ENCODE measurements at regions not wholly inside any gene's neighbourhood (a gene's known extent, or its start where the extent isn't known, plus 50 kb on each side); places are given as distances from the start of the nearest gene placed in this dataset.

DNA sequence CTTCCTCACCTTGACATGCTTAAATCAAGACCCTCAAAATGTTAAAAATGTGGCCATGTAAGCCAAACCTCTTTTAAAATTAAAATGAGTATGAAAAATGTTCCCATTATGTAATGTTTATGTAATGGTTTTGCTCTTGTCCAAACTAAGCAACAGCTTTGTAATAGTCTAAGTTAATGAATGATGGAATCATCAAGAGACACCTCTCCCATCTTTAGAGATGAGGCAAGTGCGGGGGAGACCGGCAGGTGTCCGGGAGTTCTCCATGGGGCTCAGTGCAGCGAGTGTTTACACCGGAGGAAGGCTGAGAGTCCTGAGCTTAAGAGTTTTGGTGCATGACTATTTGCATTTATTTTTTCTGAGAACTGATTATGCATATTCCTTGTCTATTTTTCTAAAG, 384.9 kb upstream of the RNF32 start:
- no peak overlapping the region for H3K27ac ChIP-seq (ENCODE audit: low read depth, low read length, poor library complexity, severe bottlenecking)
- no peaks in the 10 kb centered on the region for H3K36me3 ChIP-seq (ENCODE audit: insufficient read depth, low read length, poor library complexity, severe bottlenecking)
- no peaks in the 10 kb centered on the region for H3K4me1 ChIP-seq (ENCODE audit: insufficient read depth, low read length, poor library complexity, severe bottlenecking)
- CTCF ChIA-PET, result no interaction called here
- no TSS peak for BruUV-seq (replicated peaks)
- H3K4me3 ChIP-seq (ENCODE audit: low read depth, low read length, poor library complexity, severe bottlenecking), result no peak overlapping the region
- intact Hi-C loops (cut with micrococcal nuclease; ENCODE audit: unreplicated experiment), result no loop called here
- TF ChIP-seq, protein P1, sequence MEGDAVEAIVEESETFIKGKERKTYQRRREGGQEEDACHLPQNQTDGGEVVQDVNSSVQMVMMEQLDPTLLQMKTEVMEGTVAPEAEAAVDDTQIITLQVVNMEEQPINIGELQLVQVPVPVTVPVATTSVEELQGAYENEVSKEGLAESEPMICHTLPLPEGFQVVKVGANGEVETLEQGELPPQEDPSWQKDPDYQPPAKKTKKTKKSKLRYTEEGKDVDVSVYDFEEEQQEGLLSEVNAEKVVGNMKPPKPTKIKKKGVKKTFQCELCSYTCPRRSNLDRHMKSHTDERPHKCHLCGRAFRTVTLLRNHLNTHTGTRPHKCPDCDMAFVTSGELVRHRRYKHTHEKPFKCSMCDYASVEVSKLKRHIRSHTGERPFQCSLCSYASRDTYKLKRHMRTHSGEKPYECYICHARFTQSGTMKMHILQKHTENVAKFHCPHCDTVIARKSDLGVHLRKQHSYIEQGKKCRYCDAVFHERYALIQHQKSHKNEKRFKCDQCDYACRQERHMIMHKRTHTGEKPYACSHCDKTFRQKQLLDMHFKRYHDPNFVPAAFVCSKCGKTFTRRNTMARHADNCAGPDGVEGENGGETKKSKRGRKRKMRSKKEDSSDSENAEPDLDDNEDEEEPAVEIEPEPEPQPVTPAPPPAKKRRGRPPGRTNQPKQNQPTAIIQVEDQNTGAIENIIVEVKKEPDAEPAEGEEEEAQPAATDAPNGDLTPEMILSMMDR (conservative IDR thresholded peaks at IDR 0.05; ENCODE audit: low read depth, low read length), result no peak
- TF ChIP-seq EZH2 (IDR thresholded peaks at IDR 0.05; ENCODE audit: borderline replicate concordance, low read depth, low read length, poor library complexity, severe bottlenecking), result no peak
- peaks cover 73% of the 10 kb centered on the region for H3K27me3 ChIP-seq (replicated peaks; ENCODE audit: insufficient read depth, low read depth, low read length, poor library complexity)
- POLR2A ChIA-PET (ENCODE audit: low non-redundant PET), result no interaction called here
- no peak for DNase-seq (ENCODE audit: low spot score)
- no peaks in the 10 kb centered on the region for H3K9me3 ChIP-seq (ENCODE audit: low read depth, low read length, poor library complexity, severe bottlenecking)

DNA sequence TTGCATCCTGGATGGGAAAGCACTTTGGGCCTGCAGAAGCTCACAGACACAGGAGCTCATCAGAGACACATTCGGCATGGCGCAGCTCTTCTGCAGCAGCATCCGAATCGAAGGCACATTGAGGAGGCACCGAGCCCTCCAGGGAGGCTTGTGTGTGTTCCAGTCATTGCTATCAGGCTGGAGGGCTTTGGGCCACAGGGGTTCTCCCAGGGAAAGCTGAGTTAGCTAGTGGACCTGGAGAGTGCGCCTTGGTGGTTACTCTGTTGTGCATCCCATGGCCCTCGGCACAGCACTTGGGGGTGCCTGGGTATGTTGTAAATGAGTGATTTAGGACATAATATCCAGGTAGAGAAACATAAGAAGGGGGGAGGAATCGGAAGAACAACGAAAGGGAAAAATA, 388.7 kb upstream of the RNF32 start:
- H3K27ac ChIP-seq (ENCODE audit: low read depth, low read length, poor library complexity, severe bottlenecking), result no peak overlapping the region
- no peaks in the 10 kb centered on the region for H3K4me1 ChIP-seq (ENCODE audit: insufficient read depth, low read length, poor library complexity, severe bottlenecking)
- TF ChIP-seq, protein P1 (conservative IDR thresholded peaks at IDR 0.05; ENCODE audit: low read depth, low read length), result no peak
- TF ChIP-seq EZH2 (IDR thresholded peaks at IDR 0.05; ENCODE audit: borderline replicate concordance, low read depth, low read length, poor library complexity, severe bottlenecking), result no peak
- ChIA-PET CTCF (no interaction called here), POLR2A (ENCODE audit: low non-redundant PET) (no interaction called here)
- BruUV-seq (replicated peaks), result no TSS peak
- DNase-seq (ENCODE audit: low spot score), result no peak
- H3K36me3 ChIP-seq (ENCODE audit: insufficient read depth, low read length, poor library complexity, severe bottlenecking), result no peaks in the 10 kb centered on the region
- H3K9me3 ChIP-seq (ENCODE audit: low read depth, low read length, poor library complexity, severe bottlenecking), result no peaks in the 10 kb centered on the region
- H3K4me3 ChIP-seq (ENCODE audit: low read depth, low read length, poor library complexity, severe bottlenecking), result no peak overlapping the region
- peaks cover 64% of the 10 kb centered on the region for H3K27me3 ChIP-seq (replicated peaks; ENCODE audit: insufficient read depth, low read depth, low read length, poor library complexity)
- intact Hi-C loops (cut with micrococcal nuclease; ENCODE audit: unreplicated experiment), result no loop called here

DNA sequence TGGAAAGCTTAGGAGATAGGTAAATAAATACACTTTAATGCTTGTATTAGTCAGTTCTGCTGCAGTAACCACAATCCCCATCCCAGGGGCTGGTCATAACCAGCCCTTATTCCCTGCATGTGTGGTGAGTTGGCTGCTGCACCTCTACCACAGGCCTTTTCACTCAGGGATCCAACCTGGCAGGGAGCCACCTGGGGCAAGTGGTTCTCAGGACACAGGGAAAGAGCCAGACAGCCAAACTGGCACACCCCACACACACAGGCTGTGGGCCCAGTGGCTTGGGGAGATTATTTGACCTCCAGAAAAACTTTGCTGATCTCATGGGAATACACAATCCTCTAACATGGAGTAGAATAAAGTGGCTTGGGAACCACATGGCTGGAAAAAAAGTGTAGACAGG, 400.0 kb upstream of the RNF32 start:
- H3K4me1 ChIP-seq (ENCODE audit: insufficient read depth, low read length, poor library complexity, severe bottlenecking), result no peaks in the 10 kb centered on the region
- no TSS peak for BruUV-seq (replicated peaks)
- TF ChIP-seq, protein P1 (conservative IDR thresholded peaks at IDR 0.05; ENCODE audit: low read depth, low read length), result no peak
- TF ChIP-seq EZH2 (IDR thresholded peaks at IDR 0.05; ENCODE audit: borderline replicate concordance, low read depth, low read length, poor library complexity, severe bottlenecking), result no peak
- no peaks in the 10 kb centered on the region for H3K27me3 ChIP-seq (replicated peaks; ENCODE audit: insufficient read depth, low read depth, low read length, poor library complexity)
- no peak overlapping the region for H3K27ac ChIP-seq (ENCODE audit: low read depth, low read length, poor library complexity, severe bottlenecking)
- H3K36me3 ChIP-seq (ENCODE audit: insufficient read depth, low read length, poor library complexity, severe bottlenecking), result no peaks in the 10 kb centered on the region
- H3K9me3 ChIP-seq (ENCODE audit: low read depth, low read length, poor library complexity, severe bottlenecking), result no peaks in the 10 kb centered on the region
- H3K4me3 ChIP-seq (ENCODE audit: low read depth, low read length, poor library complexity, severe bottlenecking), result no peak overlapping the region
- intact Hi-C loops (cut with micrococcal nuclease; ENCODE audit: unreplicated experiment), result no loop called here
- no peak for DNase-seq (ENCODE audit: low spot score)
- ChIA-PET POLR2A (ENCODE audit: low non-redundant PET) (no interaction called here), CTCF (no interaction called here)
